SH-SY5Y (cell line): ENCODE measurements at regions not wholly inside any gene's neighbourhood (a gene's known extent, or its start where the extent isn't known, plus 50 kb on each side); places are given as distances from the start of the nearest gene placed in this dataset.

Source experiments
- GATA2 ChIP-seq: IDR thresholded peaks from 2 replicates; pipeline ENCODE4 v1.6.1; 2011; ENCODE audit warnings: mild to moderate bottlenecking, low read depth, low read length
- GATA3 ChIP-seq: IDR thresholded peaks from 2 replicates; pipeline ENCODE4 v1.6.1; 2011; ENCODE audit warnings: low read depth, mild to moderate bottlenecking, low read length, moderate library complexity

- TF ChIP-seq GATA2 (no peak), GATA3 (no peak)
Observed at GRCh38 chr2:221778025-221778424, 205.9 kb upstream of the EPHA4 start.
